ENCODE measurements at regions not wholly inside any gene's neighbourhood (a gene's known extent, or its start where the extent isn't known, plus 50 kb on each side); places are given as distances from the start of the nearest gene placed in this dataset.
"Not testable (repeated sequence)": the region's sequence is repeated elsewhere in the genome, so short reads cannot be mapped to it uniquely, and the experiment has no call there.

GRCh38 chr5:176133289-176133870 is 104.8 kb upstream of the SIMC1 start:
- TF ChIP-seq POLR2A (IDR thresholded peaks at IDR 0.05), result no peak
- TF ChIP-seq, protein P1, sequence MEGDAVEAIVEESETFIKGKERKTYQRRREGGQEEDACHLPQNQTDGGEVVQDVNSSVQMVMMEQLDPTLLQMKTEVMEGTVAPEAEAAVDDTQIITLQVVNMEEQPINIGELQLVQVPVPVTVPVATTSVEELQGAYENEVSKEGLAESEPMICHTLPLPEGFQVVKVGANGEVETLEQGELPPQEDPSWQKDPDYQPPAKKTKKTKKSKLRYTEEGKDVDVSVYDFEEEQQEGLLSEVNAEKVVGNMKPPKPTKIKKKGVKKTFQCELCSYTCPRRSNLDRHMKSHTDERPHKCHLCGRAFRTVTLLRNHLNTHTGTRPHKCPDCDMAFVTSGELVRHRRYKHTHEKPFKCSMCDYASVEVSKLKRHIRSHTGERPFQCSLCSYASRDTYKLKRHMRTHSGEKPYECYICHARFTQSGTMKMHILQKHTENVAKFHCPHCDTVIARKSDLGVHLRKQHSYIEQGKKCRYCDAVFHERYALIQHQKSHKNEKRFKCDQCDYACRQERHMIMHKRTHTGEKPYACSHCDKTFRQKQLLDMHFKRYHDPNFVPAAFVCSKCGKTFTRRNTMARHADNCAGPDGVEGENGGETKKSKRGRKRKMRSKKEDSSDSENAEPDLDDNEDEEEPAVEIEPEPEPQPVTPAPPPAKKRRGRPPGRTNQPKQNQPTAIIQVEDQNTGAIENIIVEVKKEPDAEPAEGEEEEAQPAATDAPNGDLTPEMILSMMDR (IDR thresholded peaks at IDR 0.05), result no peak
- intact Hi-C loops (cut with DNase I), result no loop called here
- H3K4me3 ChIP-seq, result no peak overlapping the region
- peaks cover 7 to 37% (median 18%) of the 10 kb centered on the region in 9 donors for H3K27me3 ChIP-seq
- H3K27ac ChIP-seq, result no peak overlapping the region
- H3K36me3 ChIP-seq, result no peaks in the 10 kb centered on the region
- H3K9me3 ChIP-seq, result peaks cover 0 to 2% (median 0%) of the 10 kb centered on the region in 12 donors
- peak in 2 of 4 donors; percentile 24 to 32 for ATAC-seq
- peaks cover 0 to 10% (median 0%) of the 10 kb centered on the region in 12 donors for H3K4me1 ChIP-seq
- no peak for DNase-seq
- WGBS, 4 donors, result 3 to 10% (median 4%) methylated on average over 32 to 34 of the region's 34 CpGs

GRCh38 chr5:176133877-176134276 is 104.3 kb upstream of the SIMC1 start:
- WGBS, 4 donors, result 4 to 29% (median 15%) methylated on average over 11 to 15 of the region's 15 CpGs
- intact Hi-C loops (cut with DNase I), result no loop called here
- Histone ChIP-seq H3K27me3 (peaks cover 7 to 37% (median 18%) of the 10 kb centered on the region in 9 donors), H3K4me1 (peaks cover 0 to 10% (median 0%) of the 10 kb centered on the region in 12 donors), H3K4me3 (no peak overlapping the region), H3K27ac (no peak overlapping the region), H3K36me3 (no peaks in the 10 kb centered on the region), H3K9me3 (peaks cover 0 to 2% (median 0%) of the 10 kb centered on the region in 12 donors)
- ATAC-seq (no peak), DNase-seq (no peak)
- no peak for TF ChIP-seq POLR2A (IDR thresholded peaks at IDR 0.05)
- TF ChIP-seq, protein P1 (IDR thresholded peaks at IDR 0.05), result no peak

GRCh38 chr5:176134529-176135223 is 103.5 kb upstream of the SIMC1 start:
- Histone ChIP-seq H3K4me3 (no peak overlapping the region), H3K36me3 (no peaks in the 10 kb centered on the region), H3K4me1 (peaks cover 0 to 10% (median 0%) of the 10 kb centered on the region in 12 donors), H3K9me3 (peaks cover 0 to 2% (median 0%) of the 10 kb centered on the region in 12 donors), H3K27ac (no peak overlapping the region), H3K27me3 (peaks cover 7 to 39% (median 18%) of the 10 kb centered on the region in 9 donors)
- DNase-seq (no peak), ATAC-seq (peak in 1 of 4 donors; percentile 20)
- WGBS, 4 donors, result 30 to 35% (median 33%) methylated on average over 13 to 17 of the region's 17 CpGs
- intact Hi-C loops (cut with DNase I), result no loop called here
- TF ChIP-seq POLR2A (IDR thresholded peaks at IDR 0.05), result no peak
- TF ChIP-seq, protein P1 (IDR thresholded peaks at IDR 0.05), result no peak

- H3K9me3 ChIP-seq; H3K36me3 ChIP-seq; ATAC-seq; H3K4me1 ChIP-seq; H3K4me3 ChIP-seq; intact Hi-C loops (cut with DNase I); DNase-seq; H3K27ac ChIP-seq: not testable (repeated sequence)
- 87 to 97% (median 95%) methylated on average over 1 of the region's 1 CpG for WGBS, 4 donors
- H3K27me3 ChIP-seq, result peaks cover 0 to 34% (median 8%) of the 10 kb centered on the region in 9 donors
Observed at GRCh38 chr5:176140138-176140537, 98.1 kb upstream of the SIMC1 start.
